AG20443 (cell line): ENCODE measurements at regions not wholly inside any gene's neighbourhood (a gene's known extent, or its start where the extent isn't known, plus 50 kb on each side); places are given as distances from the start of the nearest gene placed in this dataset.

ENCODE experiments used
- DNase-seq: peaks from one replicate; pipeline ENCODE4 v3.0.0; 2012; ENCODE audit warnings: low spot score, mixed read lengths

- DNase-seq: no peak
These were observed 72.0 kb upstream of the GORAB start for GRCh38 chr1:170460001-170460400.

GRCh38 chr1:170460414-170461155, 71.4 kb upstream of the GORAB start:
- DNase-seq: no peak

- DNase-seq: peak; percentile 23
These were observed 70.6 kb upstream of the GORAB start for GRCh38 chr1:170461291-170461747.

- peak; percentile 80 for DNase-seq
These were observed 70.1 kb upstream of the GORAB start for GRCh38 chr1:170461762-170462384.

GRCh38 chr1:170470121-170470520, 61.8 kb upstream of the GORAB start:
- no peak for DNase-seq

GRCh38 chr1:170471398-170472053, 60.4 kb upstream of the GORAB start:
- peak; percentile 67 for DNase-seq

GRCh38 chr1:170481000-170481399, 51.0 kb upstream of the GORAB start:
- no peak for DNase-seq
